ENCODE measurements at regions not wholly inside any gene's neighbourhood (a gene's known extent, or its start where the extent isn't known, plus 50 kb on each side); places are given as distances from the start of the nearest gene placed in this dataset.

- DNase-seq (ENCODE audit: low read depth in 2 of 2): no peak
Observed at GRCh38 chr14:65934070-65934435, 521.5 kb downstream of the FUT8 start.

GRCh38 chr14:65936342-65936975 is 523.9 kb downstream of the FUT8 start:
- no peak for DNase-seq (ENCODE audit: low read depth in 2 of 2)

DNA sequence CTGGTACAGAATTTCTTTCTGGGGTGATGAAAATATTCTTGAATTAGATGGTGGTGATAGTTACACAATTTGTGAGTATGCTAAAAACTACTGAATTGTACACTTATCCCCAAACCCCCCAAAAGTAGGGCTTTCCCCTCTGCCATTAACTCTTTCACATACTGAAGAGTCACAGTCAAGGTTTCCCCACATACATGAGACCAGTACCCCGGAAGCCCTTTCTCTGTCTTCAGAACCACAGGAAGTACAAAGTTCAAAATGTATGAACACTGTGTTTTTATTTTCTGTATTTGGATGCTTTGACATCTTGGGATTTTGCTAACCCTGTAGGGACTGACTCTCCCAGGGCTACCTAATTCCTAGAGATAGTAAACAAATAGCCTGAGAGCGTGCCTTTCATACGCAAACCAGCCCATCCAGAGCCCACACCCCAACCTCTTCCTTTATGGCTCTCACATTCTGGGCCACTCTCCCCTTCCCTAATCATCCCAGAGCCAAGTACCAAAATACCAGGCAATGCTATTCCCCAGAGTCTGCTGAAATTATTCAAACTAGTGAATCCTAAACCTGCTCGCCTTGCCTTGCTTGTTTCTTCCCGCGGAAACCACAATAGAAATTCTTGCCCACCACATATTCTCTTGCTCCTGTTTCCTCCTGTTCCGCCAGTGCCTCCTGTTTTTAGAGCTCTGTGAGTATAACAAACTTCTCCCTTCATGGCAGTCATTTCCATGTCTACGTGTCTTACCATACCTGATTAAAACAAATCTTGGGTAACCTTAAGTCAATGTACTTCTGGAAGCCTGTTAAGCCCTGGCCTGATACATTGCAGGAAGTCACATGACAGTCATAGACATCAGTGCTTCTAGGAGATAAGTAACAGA is 524.8 kb downstream of the FUT8 start:
- DNase-seq (ENCODE audit: low read depth in 2 of 2): no peak

- DNase-seq (ENCODE audit: low read depth in 2 of 2): no peak
Observed at GRCh38 chr14:65937960-65938316, 525.4 kb downstream of the FUT8 start.

DNA sequence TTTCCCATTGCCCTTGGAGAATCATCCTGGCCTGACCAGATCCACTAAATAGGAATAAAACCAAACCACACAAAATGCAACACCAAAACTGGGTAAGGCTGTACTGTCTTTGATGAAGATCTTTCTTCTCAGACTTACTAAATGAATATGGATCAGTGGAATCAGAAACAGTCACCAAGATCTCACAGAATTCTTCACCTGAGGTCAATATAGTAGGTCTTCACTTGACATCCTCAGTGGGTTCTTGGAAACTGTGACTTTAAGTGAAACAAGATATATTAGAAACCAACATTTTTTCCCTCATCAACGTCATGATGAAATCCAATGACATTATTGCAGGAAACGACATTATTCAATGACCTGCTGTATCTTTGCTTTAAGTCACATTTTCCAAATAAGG is 526.2 kb downstream of the FUT8 start:
- no peak for DNase-seq (ENCODE audit: low read depth in 2 of 2)

- DNase-seq (ENCODE audit: low read depth in 2 of 2): no peak
Observed at GRCh38 chr14:65939184-65939583, 526.7 kb downstream of the FUT8 start.

- no peak for DNase-seq (ENCODE audit: low read depth in 2 of 2)
Observed at GRCh38 chr14:65940056-65940735, 527.7 kb downstream of the FUT8 start.

- no peak for DNase-seq (ENCODE audit: low read depth in 2 of 2)
Observed at GRCh38 chr14:65941091-65941490, 528.6 kb downstream of the FUT8 start.

DNA sequence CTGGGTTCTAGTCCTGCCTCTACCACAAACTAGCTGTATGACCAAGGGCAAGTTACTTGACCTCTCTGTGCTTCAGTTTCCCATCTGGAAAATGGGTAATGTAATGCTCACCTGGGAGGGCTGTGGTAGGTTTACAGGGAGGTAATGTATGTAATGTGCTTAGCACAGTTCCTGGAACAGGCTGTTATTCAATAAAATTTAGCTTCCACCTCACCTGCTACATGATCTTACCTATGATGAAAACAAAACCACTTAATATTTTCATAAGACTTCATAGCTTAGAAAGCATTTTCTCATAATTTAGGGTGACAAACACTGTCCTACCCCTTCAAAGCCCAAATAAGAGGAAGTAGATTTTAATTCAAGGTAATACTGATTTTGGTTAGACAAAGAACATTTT is 530.6 kb downstream of the FUT8 start:
- DNase-seq (ENCODE audit: low read depth in 2 of 2): no peak

- no peak for DNase-seq (ENCODE audit: low read depth in 2 of 2)
Observed at GRCh38 chr14:65943916-65944410, 531.4 kb downstream of the FUT8 start.

GRCh38 chr14:65945327-65945726 is 532.8 kb downstream of the FUT8 start:
- no peak for DNase-seq (ENCODE audit: low read depth in 2 of 2)

DNA sequence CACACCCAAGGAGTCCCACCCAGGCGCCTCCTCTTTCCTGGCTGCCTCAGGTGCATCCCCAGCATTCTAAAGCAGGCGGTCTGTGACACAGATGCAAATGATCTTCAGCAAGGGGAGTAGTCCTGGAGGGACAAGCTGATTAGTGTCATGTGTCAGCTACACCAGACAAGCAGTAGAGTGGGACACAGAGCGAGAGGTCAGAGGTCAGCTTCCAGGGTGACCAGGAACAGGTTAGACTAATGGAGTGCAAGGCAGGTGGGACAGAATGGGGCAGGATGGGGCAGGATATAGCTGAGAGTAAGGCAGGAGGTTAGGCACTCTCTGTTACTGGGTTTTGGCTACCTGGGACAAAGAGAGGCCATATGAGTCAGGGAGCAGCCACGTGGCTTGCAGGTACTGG is 534.0 kb downstream of the FUT8 start:
- no peak for DNase-seq (ENCODE audit: low read depth in 2 of 2)

GRCh38 chr14:65948302-65948701 is 535.8 kb downstream of the FUT8 start:
- DNase-seq (ENCODE audit: low read depth in 2 of 2): no peak

- no peak for DNase-seq (ENCODE audit: low read depth in 2 of 2)
Observed at GRCh38 chr14:65949711-65950516, 536.3 kb upstream of the CCDC196 start.

DNA sequence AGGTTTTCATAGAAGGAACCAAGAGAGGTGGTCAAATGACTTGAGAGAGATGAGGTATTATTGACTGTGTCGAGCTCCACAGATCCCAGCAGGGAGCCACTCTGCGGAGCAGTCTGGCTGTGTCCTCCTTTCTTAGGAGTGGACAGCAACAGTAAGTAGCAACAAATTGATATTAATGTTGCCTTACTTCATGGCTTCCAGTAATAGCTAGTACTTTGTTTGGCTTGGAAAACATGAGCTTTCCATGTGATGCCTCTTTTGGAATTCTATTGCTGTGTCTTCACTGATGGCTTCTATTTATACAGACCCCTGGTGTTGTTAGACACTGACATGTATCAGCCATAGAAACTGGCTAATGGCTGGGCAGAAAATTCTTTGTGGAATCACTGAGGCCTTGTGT is 531.2 kb upstream of the CCDC196 start:
- no peak for DNase-seq (ENCODE audit: low read depth in 2 of 2)

- no peak for DNase-seq (ENCODE audit: low read depth in 2 of 2)
Observed at GRCh38 chr14:65957631-65958205, 528.5 kb upstream of the CCDC196 start.

DNA sequence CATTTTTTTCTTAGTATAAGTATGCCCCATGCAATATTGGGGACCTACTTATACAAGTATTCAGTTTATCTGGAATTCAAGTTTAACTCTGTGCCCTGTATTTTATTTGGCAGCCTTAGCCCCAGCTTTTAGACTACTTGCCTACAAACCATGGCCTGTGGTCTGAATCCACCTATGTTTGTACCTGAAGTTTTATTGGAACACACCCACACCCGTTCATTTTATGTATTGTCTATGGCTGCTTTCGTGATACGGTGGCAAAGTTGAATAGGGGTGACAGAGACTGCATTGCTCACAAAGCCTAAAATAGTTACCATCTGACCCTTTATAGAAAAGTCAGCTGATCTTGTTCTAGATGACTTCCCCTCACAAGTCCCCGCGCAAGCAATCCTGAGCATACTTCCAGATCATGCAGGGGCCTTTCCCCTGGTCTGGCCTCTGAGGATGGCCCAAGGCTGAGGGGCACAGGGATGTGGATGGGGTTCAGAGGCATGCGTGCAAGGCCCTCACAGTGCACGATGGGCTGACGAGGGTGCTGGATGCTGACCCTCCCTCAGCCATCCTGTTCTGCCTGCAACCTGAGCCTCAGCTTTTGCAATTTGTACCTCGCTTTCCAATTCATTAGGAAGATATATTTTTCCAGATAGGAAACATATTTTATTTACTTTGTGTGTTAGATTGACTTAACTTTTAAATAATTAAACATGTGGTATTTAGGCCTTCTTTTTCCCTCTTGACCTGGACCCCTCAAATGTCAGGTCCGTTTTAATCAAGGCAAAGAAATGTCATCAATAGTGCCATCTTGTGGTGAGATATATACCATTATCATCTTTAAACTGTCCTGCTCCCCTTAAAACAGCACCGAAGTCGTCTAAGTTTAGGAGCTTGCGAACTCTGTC is 527.3 kb upstream of the CCDC196 start:
- DNase-seq (ENCODE audit: low read depth in 2 of 2): no peak

GRCh38 chr14:65959563-65960024 is 526.6 kb upstream of the CCDC196 start:
- no peak for DNase-seq (ENCODE audit: low read depth in 2 of 2)

DNA sequence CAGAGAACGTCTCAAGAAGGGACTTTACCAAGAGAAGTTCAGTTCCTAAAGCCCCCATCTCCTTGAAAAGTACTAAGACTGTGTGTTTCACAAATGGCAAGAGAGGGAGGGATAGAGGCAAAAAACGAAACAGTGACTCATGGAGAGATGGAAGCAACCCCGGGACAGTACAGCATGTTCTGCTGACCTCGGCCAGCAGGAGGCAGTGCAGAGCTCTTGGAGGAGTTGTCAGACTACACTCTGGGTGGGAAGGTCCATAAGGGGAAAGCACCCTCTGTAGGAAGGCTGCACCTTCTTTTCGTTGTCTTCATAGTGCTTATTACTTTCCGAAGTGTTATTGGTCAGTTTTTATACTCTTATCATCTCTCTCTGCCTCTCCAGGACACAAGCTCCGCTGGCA is 525.2 kb upstream of the CCDC196 start:
- peak in 1 of 2 donors; percentile 63 for DNase-seq (ENCODE audit: low read depth in 2 of 2)

DNA sequence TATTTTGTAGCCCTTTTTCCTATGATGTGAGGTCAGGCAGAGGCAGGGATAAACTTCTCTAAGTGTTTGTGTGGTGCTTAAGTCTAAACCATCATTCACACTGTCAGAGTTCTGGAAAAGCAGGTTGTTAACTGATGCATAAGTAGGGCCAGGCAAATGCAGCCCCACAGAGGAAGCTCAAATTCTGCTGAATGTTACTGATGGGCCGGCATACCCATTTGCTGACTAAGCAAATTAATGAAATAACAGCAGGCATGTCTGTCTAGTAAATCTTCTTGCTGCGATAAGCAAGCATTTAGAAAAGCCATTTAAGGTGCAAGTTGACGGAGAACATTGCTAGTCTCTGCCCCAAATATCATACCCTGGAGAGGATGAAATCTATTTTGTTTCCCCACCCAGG is 523.2 kb upstream of the CCDC196 start:
- DNase-seq (ENCODE audit: low read depth in 2 of 2): no peak

Measured in stimulated activated CD4-positive, alpha-beta T cell treated with anti-CD3 and anti-CD28 coated beads, Interleukin-1b, Interleukin-23, amount 100 ng/mL, for 1 hour (primary cell).